ENCODE measurements at regions not wholly inside any gene's neighbourhood (a gene's known extent, or its start where the extent isn't known, plus 50 kb on each side); places are given as distances from the start of the nearest gene placed in this dataset.

- TF ChIP-seq YY1 (IDR thresholded peaks at IDR 0.05; ENCODE audit: low read depth) (no peak), EP300 (IDR thresholded peaks at IDR 0.05; ENCODE audit: borderline replicate concordance) (no peak), FOXM1 (IDR thresholded peaks at IDR 0.05; ENCODE audit: borderline replicate concordance, low read depth) (no peak), MAX (IDR thresholded peaks at IDR 0.05) (no peak), NFIC (IDR thresholded peaks at IDR 0.05) (no peak), TEAD4 (IDR thresholded peaks at IDR 0.05) (no peak), CEBPB (IDR thresholded peaks at IDR 0.05) (no peak), RAD21 (IDR thresholded peaks at IDR 0.05; ENCODE audit: low read depth) (no peak), ZBTB7A (IDR thresholded peaks at IDR 0.05; ENCODE audit: low read depth) (no peak), EGR1 (IDR thresholded peaks at IDR 0.05) (no peak), TCF12 (IDR thresholded peaks at IDR 0.05; ENCODE audit: low read depth) (no peak)
- TF ChIP-seq, protein P1, sequence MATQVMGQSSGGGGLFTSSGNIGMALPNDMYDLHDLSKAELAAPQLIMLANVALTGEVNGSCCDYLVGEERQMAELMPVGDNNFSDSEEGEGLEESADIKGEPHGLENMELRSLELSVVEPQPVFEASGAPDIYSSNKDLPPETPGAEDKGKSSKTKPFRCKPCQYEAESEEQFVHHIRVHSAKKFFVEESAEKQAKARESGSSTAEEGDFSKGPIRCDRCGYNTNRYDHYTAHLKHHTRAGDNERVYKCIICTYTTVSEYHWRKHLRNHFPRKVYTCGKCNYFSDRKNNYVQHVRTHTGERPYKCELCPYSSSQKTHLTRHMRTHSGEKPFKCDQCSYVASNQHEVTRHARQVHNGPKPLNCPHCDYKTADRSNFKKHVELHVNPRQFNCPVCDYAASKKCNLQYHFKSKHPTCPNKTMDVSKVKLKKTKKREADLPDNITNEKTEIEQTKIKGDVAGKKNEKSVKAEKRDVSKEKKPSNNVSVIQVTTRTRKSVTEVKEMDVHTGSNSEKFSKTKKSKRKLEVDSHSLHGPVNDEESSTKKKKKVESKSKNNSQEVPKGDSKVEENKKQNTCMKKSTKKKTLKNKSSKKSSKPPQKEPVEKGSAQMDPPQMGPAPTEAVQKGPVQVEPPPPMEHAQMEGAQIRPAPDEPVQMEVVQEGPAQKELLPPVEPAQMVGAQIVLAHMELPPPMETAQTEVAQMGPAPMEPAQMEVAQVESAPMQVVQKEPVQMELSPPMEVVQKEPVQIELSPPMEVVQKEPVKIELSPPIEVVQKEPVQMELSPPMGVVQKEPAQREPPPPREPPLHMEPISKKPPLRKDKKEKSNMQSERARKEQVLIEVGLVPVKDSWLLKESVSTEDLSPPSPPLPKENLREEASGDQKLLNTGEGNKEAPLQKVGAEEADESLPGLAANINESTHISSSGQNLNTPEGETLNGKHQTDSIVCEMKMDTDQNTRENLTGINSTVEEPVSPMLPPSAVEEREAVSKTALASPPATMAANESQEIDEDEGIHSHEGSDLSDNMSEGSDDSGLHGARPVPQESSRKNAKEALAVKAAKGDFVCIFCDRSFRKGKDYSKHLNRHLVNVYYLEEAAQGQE (IDR thresholded peaks at IDR 0.05; ENCODE audit: low read depth) = no peak
- TF ChIP-seq, protein P2, sequence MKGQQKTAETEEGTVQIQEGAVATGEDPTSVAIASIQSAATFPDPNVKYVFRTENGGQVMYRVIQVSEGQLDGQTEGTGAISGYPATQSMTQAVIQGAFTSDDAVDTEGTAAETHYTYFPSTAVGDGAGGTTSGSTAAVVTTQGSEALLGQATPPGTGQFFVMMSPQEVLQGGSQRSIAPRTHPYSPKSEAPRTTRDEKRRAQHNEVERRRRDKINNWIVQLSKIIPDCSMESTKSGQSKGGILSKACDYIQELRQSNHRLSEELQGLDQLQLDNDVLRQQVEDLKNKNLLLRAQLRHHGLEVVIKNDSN (IDR thresholded peaks at IDR 0.05) = no peak
Measured at GRCh38 chr10:33790521-33791271, 456.2 kb upstream of the NRP1 start.
